Activated CD4-positive, alpha-beta T cell treated with anti-CD3 and anti-CD28 coated beads, Interleukin-2, amount 10 ng/mL, durations not matched to agents 7 days and 5 days (primary cell): ENCODE measurements at regions not wholly inside any gene's neighbourhood (a gene's known extent, or its start where the extent isn't known, plus 50 kb on each side); places are given as distances from the start of the nearest gene placed in this dataset.

ENCODE experiments used
- CTCF ChIA-PET: fragments of 350-600 bp; sonication (Branson Sonifier 250); formaldehyde crosslinking; loops from one replicate; lab custom pipeline; 2021; ENCODE audit warnings: antibody characterized with exemption; lab: Charles Lee
- POLR2A ChIA-PET: fragments of 350-600 bp; sonication (Branson Sonifier 250); formaldehyde crosslinking; loops from one replicate; lab custom pipeline; 2021; ENCODE audit warnings: antibody characterized with exemption; lab: Charles Lee
- DNase-seq: peaks from one replicate; pipeline ENCODE4 v3.0.0-alpha.2; 2020
- H3K27ac Mint-ChIP-seq: one replicate; pipeline ENCODE4 v1.8.0; 2021; ENCODE audit warnings: mild to moderate bottlenecking, moderate library complexity, mixed read lengths
- H3K27me3 Mint-ChIP-seq: one replicate; pipeline ENCODE4 v1.8.0; 2021; ENCODE audit warnings: mixed read lengths
- H3K36me3 Mint-ChIP-seq: one replicate; pipeline ENCODE4 v1.8.0; 2021; ENCODE audit warnings: low read depth, mixed read lengths
- H3K4me1 Mint-ChIP-seq: one replicate; pipeline ENCODE4 v1.8.0; 2021; ENCODE audit warnings: mixed read lengths
- H3K4me3 Mint-ChIP-seq: one replicate; pipeline ENCODE4 v1.8.0; 2021; ENCODE audit warnings: mild to moderate bottlenecking, moderate library complexity, mixed read lengths
- H3K9me3 Mint-ChIP-seq: one replicate; pipeline ENCODE4 v1.8.0; 2021; ENCODE audit warnings: mixed read lengths

DNA sequence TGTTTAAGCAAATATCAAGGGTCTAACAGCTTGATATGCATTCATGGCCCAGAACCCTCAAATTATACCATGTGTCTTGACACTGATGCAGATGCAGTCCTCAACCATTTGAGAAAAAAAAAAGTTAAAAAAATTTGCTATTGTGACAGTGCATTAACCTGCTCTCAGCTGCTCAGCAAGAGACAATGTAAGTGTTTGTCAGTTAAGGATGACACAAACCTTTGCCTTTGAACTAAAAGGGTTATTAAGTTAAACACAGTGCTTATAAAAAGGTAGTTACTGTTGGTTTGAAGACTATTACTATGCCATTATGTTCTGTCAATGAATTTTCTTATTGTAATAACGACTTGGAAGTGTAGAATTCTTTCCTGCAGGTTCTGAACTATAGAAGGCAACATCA is 655.6 kb upstream of the NEGR1 start:
- no peaks in the 10 kb centered on the region for H3K27me3 Mint-ChIP-seq
- no peaks in the 10 kb centered on the region for H3K36me3 Mint-ChIP-seq
- H3K4me1 Mint-ChIP-seq = no peaks in the 10 kb centered on the region
- H3K27ac Mint-ChIP-seq = no peak overlapping the region
- DNase-seq = no peak
- no peaks in the 10 kb centered on the region for H3K9me3 Mint-ChIP-seq
- CTCF ChIA-PET = no interaction called here
- H3K4me3 Mint-ChIP-seq = no peak overlapping the region
- POLR2A ChIA-PET = no interaction called here

DNA sequence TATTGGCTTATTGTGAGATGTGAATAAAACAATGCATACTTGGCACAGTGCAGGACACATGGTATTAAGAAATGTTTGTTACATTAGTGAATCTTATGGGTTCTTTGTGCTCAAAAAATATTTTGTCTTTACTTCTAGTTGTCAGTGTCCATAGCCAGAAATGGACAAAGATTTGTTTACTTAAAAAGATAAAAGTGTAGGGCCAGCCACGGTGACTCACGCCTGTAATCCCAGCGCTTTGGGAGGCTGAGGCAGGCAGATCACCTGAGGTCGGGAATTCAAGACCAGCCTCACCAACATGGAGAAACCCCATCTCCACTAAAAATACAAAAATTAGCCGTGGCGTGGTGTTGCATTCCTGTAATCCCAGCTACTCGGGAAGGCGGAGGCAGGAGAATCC is 654.6 kb upstream of the NEGR1 start:
- Mint-ChIP-seq H3K27ac (no peak overlapping the region), H3K9me3 (no peaks in the 10 kb centered on the region), H3K27me3 (no peaks in the 10 kb centered on the region), H3K4me1 (no peaks in the 10 kb centered on the region), H3K4me3 (no peak overlapping the region), H3K36me3 (no peaks in the 10 kb centered on the region)
- ChIA-PET CTCF (no interaction called here), POLR2A (no interaction called here)
- DNase-seq = no peak

DNA sequence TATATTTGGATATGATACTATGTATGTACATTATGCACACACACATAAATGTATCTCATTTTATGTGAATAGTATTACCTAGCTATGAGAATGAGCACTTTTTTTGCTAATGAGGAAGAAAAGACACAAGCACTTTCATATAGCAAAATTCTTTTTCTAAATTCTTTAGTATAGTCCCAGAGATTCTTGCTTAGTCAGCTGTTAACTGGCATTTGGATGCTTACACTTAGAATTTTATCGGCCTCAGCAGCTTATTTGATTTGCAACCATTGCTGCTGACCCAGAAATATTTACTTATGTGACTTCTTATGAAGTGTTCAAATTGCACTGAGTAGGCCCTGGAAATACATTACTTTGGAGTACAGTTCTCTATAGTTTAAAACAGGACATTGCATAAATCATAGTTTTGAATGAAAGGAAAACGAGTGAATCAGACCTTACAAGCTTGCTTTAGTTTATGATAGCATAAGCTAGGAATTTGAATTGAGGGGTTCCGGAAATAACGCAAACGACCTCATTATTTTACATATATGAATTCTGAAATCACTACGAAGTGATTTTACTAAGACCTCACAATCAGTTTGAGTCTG is 653.9 kb upstream of the NEGR1 start:
- Mint-ChIP-seq H3K27me3 (no peaks in the 10 kb centered on the region), H3K4me1 (no peaks in the 10 kb centered on the region), H3K36me3 (no peaks in the 10 kb centered on the region), H3K27ac (no peak overlapping the region), H3K4me3 (no peak overlapping the region), H3K9me3 (no peaks in the 10 kb centered on the region)
- no peak for DNase-seq
- CTCF ChIA-PET = no interaction called here
- POLR2A ChIA-PET = no interaction called here

DNA sequence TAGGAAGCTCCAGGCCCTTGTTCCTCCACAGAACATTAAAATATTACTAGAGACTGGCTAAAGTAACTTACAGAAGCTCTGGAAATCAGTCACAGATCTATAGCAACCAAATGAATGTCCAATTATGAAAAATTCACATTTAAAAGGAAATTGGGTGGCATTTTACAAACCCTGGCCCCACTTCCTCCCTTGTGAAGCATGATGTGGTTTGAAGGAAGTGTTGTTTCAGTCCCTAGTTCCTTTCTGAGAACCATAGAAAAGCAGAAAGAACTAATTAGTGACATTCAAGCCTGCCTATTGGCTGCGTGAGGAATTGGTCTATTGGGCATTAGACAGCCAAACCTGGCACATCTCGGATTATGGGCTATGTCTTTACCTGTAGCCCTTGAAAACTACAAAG is 649.7 kb upstream of the NEGR1 start:
- no peak for DNase-seq
- ChIA-PET CTCF (no interaction called here), POLR2A (no interaction called here)
- no peak overlapping the region for H3K27ac Mint-ChIP-seq
- H3K36me3 Mint-ChIP-seq = no peaks in the 10 kb centered on the region
- no peak overlapping the region for H3K4me3 Mint-ChIP-seq
- H3K27me3 Mint-ChIP-seq = no peaks in the 10 kb centered on the region
- H3K9me3 Mint-ChIP-seq = no peaks in the 10 kb centered on the region
- no peaks in the 10 kb centered on the region for H3K4me1 Mint-ChIP-seq

DNA sequence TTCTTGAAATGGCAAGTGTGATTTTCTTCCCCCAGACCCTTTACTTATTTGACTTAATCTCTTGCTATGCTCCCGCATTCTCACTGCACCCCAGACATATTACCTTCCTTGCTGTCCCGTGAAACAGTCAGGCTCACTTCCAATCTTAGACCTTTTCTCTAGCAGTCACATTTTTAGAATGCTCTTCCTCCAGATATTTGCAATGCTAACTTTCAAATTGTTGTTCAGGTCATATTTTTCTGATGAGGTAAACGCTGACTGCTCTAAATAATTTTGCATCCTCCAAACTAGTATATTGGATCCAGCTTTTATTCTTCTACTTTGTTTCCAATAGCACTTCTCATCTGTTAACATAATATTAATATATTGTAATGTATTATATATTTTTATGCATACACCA is 648.2 kb upstream of the NEGR1 start:
- H3K4me1 Mint-ChIP-seq = no peaks in the 10 kb centered on the region
- POLR2A ChIA-PET = no interaction called here
- CTCF ChIA-PET = no interaction called here
- H3K27me3 Mint-ChIP-seq = no peaks in the 10 kb centered on the region
- no peak for DNase-seq
- H3K36me3 Mint-ChIP-seq = no peaks in the 10 kb centered on the region
- H3K9me3 Mint-ChIP-seq = no peaks in the 10 kb centered on the region
- H3K27ac Mint-ChIP-seq = no peak overlapping the region
- no peak overlapping the region for H3K4me3 Mint-ChIP-seq

DNA sequence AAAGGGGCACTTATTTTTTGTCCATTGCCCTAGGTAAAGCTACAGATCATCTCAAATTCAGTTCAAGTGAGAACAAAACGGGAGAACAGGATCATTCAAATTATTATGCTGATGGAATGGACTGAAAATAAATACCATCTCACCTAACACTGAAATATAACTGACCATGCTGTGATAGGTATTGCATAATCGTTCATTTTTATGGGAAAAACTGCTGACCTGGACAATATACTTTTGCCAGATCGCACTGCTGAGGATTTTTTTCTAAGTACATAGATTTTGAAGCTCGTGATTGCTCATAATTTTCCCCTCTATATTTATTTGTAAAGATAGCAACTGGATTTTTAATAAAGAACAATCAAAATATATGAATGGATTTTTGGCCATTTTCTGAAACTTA is 636.6 kb upstream of the NEGR1 start:
- Mint-ChIP-seq H3K9me3 (no peaks in the 10 kb centered on the region), H3K36me3 (no peaks in the 10 kb centered on the region), H3K4me1 (no peaks in the 10 kb centered on the region), H3K27me3 (no peaks in the 10 kb centered on the region), H3K4me3 (no peak overlapping the region), H3K27ac (no peak overlapping the region)
- no peak for DNase-seq
- ChIA-PET POLR2A (no interaction called here), CTCF (no interaction called here)

DNA sequence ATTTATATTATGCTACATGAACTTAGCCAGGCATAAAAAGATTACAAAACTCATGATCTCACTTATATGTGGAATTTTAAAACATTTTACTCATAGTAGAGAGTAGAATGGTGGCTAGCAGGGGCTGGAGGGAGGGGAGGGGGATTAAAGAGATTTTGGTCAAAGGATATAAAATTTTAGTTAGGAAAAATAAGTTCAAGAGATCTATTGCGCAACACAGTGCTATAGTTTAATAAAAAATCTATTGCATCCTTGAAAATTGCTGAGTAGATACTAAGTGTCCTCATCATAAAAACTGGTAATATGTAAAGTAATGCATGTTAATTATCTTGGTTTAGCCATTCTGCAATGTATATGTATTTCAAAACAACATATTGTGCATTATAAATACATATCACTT is 635.6 kb upstream of the NEGR1 start:
- H3K4me1 Mint-ChIP-seq = no peaks in the 10 kb centered on the region
- POLR2A ChIA-PET = no interaction called here
- CTCF ChIA-PET = no interaction called here

DNA sequence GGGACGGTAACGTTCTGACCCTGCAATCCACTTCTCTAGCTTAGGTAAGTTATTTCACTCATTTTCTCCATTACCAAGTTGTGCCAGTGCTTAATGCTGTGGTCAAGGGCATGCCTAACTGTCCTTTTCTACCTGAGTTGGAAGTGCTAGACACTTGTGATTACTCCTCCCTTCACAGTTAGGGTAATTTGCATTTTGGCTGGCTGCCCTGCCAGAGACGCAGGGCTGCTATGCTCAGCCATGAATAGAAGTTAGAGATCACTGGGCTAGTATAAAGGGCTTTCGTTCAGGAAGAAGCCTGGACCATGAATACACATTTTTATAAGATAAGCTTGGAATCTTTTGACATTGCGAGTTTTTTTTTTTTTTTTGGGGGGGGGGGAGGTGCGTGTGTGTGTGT is 633.2 kb upstream of the NEGR1 start:
- ChIA-PET CTCF (no interaction called here), POLR2A (no interaction called here)
- DNase-seq = no peak
- no peaks in the 10 kb centered on the region for H3K36me3 Mint-ChIP-seq
- H3K27me3 Mint-ChIP-seq = no peaks in the 10 kb centered on the region
- no peaks in the 10 kb centered on the region for H3K9me3 Mint-ChIP-seq
- no peak overlapping the region for H3K4me3 Mint-ChIP-seq
- H3K27ac Mint-ChIP-seq = no peak overlapping the region
- no peaks in the 10 kb centered on the region for H3K4me1 Mint-ChIP-seq

More for the DNA sequence above, 635.6 kb upstream of the NEGR1 start:
- no peaks in the 10 kb centered on the region for H3K9me3 Mint-ChIP-seq
- no peak overlapping the region for H3K4me3 Mint-ChIP-seq
- no peak for DNase-seq
- no peak overlapping the region for H3K27ac Mint-ChIP-seq
- H3K27me3 Mint-ChIP-seq = no peaks in the 10 kb centered on the region
- H3K36me3 Mint-ChIP-seq = no peaks in the 10 kb centered on the region

DNA sequence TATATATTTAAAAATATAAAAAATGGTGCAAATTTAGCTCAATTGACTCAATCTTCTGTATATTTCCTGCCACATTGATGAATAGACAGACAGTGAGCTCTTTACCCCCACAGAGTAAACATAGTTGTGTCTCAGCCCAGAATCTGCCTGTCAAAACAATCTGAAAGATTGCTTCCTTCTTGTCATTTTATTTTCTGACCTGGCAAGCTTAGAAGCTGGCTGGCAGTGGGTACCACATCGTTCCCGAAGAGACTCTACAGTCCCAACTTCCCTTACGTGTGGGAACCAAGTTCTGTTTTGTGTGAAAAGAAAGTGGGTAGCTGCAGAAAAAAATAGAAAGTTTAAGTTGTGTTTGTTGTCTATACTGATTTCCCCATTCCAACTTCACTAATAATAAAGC is 629.3 kb upstream of the NEGR1 start:
- POLR2A ChIA-PET = no interaction called here
- no peak for DNase-seq

DNA sequence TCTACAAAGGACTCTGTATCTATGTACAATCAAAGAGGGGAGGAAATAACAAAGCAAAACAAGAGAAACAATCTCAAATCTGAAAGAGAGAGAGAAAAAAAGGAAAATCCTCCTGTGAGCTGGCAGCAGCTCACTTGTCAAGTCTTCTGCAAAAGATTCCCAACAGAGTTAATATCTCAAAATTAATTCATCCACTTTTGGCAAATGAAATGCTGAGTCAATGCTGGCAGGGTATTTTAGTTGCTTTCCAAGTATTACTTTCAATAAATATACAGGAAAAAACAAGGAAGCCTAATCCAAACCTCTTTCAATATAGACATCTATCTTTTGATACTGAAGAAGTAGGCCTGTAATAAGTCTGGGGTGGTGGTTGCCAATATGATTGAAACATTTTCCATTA is 613.9 kb upstream of the NEGR1 start:
- Mint-ChIP-seq H3K27ac (no peak overlapping the region), H3K9me3 (no peaks in the 10 kb centered on the region)

More for the DNA sequence above, 629.3 kb upstream of the NEGR1 start:
- H3K4me1 Mint-ChIP-seq = no peaks in the 10 kb centered on the region
- H3K9me3 Mint-ChIP-seq = no peaks in the 10 kb centered on the region
- H3K27ac Mint-ChIP-seq = no peak overlapping the region
- H3K36me3 Mint-ChIP-seq = no peaks in the 10 kb centered on the region
- CTCF ChIA-PET = interaction anchor here (0.8 kb wide), 1 partner anchor 13 kb away, joined by 3 read pairs; no protein-coding TSS in a partner anchor
- no peaks in the 10 kb centered on the region for H3K27me3 Mint-ChIP-seq
- no peak overlapping the region for H3K4me3 Mint-ChIP-seq

DNA sequence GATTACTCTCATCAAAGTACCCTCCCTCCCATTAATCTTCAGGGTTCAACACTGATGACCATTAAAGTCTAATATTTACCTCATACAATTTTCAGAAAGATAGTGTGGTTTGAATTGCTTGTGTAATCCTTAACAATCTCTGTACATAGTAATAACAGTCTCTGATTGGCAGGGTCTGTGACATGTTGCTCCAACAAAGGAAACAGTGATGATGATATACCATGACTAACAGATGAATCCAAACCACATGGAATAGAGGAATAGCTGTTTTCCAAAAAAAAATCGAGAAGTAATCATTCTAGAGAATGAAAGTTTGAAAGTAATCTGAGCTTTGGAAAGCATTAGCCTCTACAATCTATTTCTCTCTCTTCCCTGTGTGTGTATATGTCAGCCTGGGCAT is 610.1 kb upstream of the NEGR1 start:
- H3K27me3 Mint-ChIP-seq = no peaks in the 10 kb centered on the region
- CTCF ChIA-PET = interaction anchor here (0.7 kb wide), 1 partner anchor 23 kb away, joined by 3 read pairs; no protein-coding TSS in a partner anchor
- H3K4me3 Mint-ChIP-seq = no peak overlapping the region
- no peak for DNase-seq
- H3K27ac Mint-ChIP-seq = no peak overlapping the region
- H3K9me3 Mint-ChIP-seq = no peaks in the 10 kb centered on the region
- H3K4me1 Mint-ChIP-seq = no peaks in the 10 kb centered on the region
- H3K36me3 Mint-ChIP-seq = no peaks in the 10 kb centered on the region
- POLR2A ChIA-PET = no interaction called here

More for the DNA sequence above, 613.9 kb upstream of the NEGR1 start:
- no peak overlapping the region for H3K4me3 Mint-ChIP-seq
- no peaks in the 10 kb centered on the region for H3K27me3 Mint-ChIP-seq
- DNase-seq = no peak
- no peaks in the 10 kb centered on the region for H3K36me3 Mint-ChIP-seq
- ChIA-PET CTCF (no interaction called here), POLR2A (no interaction called here)
- H3K4me1 Mint-ChIP-seq = no peaks in the 10 kb centered on the region

DNA sequence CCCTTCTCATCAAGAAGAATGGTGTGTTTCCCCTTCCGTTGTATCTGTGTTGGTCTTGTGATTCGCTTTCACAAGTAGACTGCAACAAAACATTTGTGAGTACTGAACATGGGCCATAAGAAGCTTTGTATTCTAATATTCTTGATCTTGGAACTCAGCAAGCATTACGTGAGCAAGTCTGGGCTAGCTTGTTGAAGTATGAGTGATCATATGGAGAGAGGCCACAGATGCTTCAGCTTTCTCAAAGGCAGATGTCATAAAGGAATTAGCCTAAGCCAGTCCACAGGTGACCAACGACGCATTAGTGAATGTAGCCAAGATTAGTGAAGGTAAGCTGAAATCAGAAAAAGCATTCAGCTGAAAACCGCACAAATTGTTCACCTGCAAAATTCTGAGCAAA is 609.6 kb upstream of the NEGR1 start:
- POLR2A ChIA-PET = no interaction called here
- no peak overlapping the region for H3K4me3 Mint-ChIP-seq
- H3K27me3 Mint-ChIP-seq = no peaks in the 10 kb centered on the region
- H3K9me3 Mint-ChIP-seq = no peaks in the 10 kb centered on the region
- H3K27ac Mint-ChIP-seq = no peak overlapping the region
- DNase-seq = no peak
- no peaks in the 10 kb centered on the region for H3K4me1 Mint-ChIP-seq
- H3K36me3 Mint-ChIP-seq = no peaks in the 10 kb centered on the region
- CTCF ChIA-PET = interaction anchor here (0.7 kb wide), 1 partner anchor 23 kb away, joined by 3 read pairs; no protein-coding TSS in a partner anchor

DNA sequence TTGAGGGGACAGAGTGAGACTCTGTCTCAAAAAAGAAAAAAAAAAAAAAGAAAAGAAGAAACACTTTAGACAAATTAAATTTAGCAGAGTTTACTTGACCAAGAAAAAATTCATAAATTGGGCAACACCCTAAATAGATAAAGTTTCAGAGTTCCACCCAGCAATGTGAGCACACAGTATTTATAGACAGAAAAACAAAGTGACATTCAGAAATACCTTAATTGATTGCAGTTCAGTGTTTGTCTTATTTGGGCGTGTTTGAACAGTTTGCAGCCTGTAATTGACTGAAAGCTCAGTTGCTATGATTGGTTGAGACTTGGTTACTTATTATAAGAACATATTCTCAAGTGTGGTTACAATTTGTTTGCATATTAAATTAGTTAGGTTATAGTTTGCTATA is 603.5 kb upstream of the NEGR1 start:
- Mint-ChIP-seq H3K4me3 (no peak overlapping the region), H3K4me1 (no peaks in the 10 kb centered on the region), H3K36me3 (no peaks in the 10 kb centered on the region), H3K27me3 (no peaks in the 10 kb centered on the region), H3K9me3 (no peaks in the 10 kb centered on the region), H3K27ac (no peak overlapping the region)
- ChIA-PET POLR2A (no interaction called here), CTCF (no interaction called here)
- no peak for DNase-seq

DNA sequence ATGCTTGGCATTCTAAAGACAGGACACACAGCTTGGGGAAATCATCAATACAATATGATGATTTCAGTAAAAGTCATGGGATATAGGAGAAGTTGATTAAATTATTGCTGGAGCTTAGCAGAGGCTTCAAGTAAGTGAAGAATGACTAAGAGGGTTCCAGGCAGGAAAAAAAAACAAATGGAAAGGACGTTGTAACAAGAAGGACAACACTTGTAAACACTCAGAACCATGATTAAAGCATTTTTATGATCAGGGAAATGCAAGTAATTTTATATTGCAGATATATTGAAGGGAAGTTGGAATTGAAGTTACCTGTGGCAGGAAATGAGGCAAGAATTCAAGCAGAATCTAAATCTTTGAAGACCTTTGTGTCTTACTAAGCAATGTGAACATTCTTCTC is 602.7 kb upstream of the NEGR1 start:
- H3K36me3 Mint-ChIP-seq = no peaks in the 10 kb centered on the region
- H3K4me1 Mint-ChIP-seq = no peaks in the 10 kb centered on the region
- no peak overlapping the region for H3K4me3 Mint-ChIP-seq
- H3K27me3 Mint-ChIP-seq = no peaks in the 10 kb centered on the region
- DNase-seq = no peak
- ChIA-PET POLR2A (no interaction called here), CTCF (no interaction called here)
- no peaks in the 10 kb centered on the region for H3K9me3 Mint-ChIP-seq
- no peak overlapping the region for H3K27ac Mint-ChIP-seq
